ENCODE measurements at regions not wholly inside any gene's neighbourhood (a gene's known extent, or its start where the extent isn't known, plus 50 kb on each side); places are given as distances from the start of the nearest gene placed in this dataset.

DNA sequence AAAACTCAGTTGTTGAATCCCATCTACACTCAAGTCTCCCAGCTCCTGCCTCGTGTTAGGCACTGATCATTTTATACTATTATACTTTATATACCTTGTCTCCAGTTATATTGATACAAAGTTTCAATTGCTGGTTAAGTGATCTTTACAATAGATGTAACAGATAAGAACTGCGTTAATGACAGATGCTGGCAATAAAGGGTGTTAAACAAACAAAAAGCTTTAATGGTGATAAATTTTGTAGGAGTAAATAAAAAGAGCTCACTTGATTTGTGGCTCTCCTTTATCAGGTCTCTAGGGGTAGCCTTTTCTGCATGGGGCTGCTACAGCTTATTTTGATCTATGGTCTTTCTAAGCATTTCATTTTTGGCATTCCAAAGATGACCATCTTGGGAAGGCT, 106.9 kb upstream of the GAREM1 start (continued):
- TF ChIP-seq ZNF317 (CRISPR knock-in tag; IDR thresholded peaks at IDR 0.05; ENCODE audit: borderline replicate concordance, low read depth) = no peak
- TF ChIP-seq ZNF671 (CRISPR knock-in tag; IDR thresholded peaks at IDR 0.05) = no peak
- no peak for TF ChIP-seq SP1 (CRISPR knock-in tag; conservative IDR thresholded peaks at IDR 0.05)
- TF ChIP-seq TEAD1 (CRISPR knock-in tag; IDR thresholded peaks at IDR 0.05) = no peak
- TF ChIP-seq CREM (CRISPR knock-in tag; IDR thresholded peaks at IDR 0.05) = no peak
- TF ChIP-seq, protein P1, sequence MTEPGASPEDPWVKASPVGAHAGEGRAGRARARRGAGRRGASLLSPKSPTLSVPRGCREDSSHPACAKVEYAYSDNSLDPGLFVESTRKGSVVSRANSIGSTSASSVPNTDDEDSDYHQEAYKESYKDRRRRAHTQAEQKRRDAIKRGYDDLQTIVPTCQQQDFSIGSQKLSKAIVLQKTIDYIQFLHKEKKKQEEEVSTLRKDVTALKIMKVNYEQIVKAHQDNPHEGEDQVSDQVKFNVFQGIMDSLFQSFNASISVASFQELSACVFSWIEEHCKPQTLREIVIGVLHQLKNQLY (CRISPR knock-in tag; IDR thresholded peaks at IDR 0.05) = no peak

DNA sequence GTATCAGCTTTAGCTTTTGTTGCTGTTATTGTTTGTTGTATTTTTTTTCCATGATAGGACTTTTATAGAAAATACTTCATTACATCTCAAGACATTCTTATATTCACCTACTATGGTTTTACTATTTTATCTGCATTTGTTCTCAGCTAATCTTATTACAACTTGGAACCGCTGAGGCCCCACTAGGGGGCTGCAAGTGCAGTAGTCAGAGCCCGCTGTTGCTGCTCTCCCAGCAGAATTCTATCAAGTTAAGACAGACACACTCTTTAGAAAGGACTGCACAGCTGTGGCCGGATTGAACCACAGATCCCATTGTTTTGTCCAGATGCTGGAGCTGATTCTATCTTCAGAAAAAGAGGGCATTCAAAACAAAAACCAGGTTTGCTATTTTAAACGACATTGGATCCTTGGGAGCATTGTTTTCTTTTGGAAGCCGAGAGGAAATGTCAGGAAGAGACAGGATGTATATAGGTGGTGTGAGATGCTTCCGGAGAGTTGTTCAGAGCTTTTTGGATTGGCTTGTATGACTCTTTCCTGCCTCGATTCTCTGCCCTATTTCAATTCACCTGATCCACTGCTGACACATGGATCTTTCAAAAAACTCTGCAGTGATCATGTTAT, 105.7 kb upstream of the GAREM1 start:
- no peaks in the 10 kb centered on the region; the same call in 1 of the 2 replicates for H3K27me3 Mint-ChIP-seq (ENCODE audit: low read depth)
- DNase-seq (ENCODE audit: low spot score) (peak; percentile 40), ATAC-seq (peak; percentile 91)
- no peak overlapping the region for H3K27ac Mint-ChIP-seq
- TF ChIP-seq MYBL2 (CRISPR knock-in tag; IDR thresholded peaks at IDR 0.05) (no peak), JAZF1 (CRISPR knock-in tag; IDR thresholded peaks at IDR 0.05) (no peak), ZNF416 (CRISPR knock-in tag; IDR thresholded peaks at IDR 0.05) (no peak), ZNF423 (CRISPR knock-in tag; IDR thresholded peaks at IDR 0.05) (no peak), CBFB (CRISPR knock-in tag; IDR thresholded peaks at IDR 0.05; ENCODE audit: low read depth) (no peak), TEAD4 (CRISPR knock-in tag; IDR thresholded peaks at IDR 0.05) (no peak), SMAD3 (CRISPR knock-in tag; IDR thresholded peaks at IDR 0.05; ENCODE audit: borderline replicate concordance) (no peak), MXD4 (CRISPR knock-in tag; IDR thresholded peaks at IDR 0.05; ENCODE audit: borderline replicate concordance) (no peak)
- TF ChIP-seq, protein P2, sequence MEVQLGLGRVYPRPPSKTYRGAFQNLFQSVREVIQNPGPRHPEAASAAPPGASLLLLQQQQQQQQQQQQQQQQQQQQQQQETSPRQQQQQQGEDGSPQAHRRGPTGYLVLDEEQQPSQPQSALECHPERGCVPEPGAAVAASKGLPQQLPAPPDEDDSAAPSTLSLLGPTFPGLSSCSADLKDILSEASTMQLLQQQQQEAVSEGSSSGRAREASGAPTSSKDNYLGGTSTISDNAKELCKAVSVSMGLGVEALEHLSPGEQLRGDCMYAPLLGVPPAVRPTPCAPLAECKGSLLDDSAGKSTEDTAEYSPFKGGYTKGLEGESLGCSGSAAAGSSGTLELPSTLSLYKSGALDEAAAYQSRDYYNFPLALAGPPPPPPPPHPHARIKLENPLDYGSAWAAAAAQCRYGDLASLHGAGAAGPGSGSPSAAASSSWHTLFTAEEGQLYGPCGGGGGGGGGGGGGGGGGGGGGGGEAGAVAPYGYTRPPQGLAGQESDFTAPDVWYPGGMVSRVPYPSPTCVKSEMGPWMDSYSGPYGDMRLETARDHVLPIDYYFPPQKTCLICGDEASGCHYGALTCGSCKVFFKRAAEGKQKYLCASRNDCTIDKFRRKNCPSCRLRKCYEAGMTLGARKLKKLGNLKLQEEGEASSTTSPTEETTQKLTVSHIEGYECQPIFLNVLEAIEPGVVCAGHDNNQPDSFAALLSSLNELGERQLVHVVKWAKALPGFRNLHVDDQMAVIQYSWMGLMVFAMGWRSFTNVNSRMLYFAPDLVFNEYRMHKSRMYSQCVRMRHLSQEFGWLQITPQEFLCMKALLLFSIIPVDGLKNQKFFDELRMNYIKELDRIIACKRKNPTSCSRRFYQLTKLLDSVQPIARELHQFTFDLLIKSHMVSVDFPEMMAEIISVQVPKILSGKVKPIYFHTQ (CRISPR knock-in tag; IDR thresholded peaks at IDR 0.05) = no peak
- TF ChIP-seq, protein P3, sequence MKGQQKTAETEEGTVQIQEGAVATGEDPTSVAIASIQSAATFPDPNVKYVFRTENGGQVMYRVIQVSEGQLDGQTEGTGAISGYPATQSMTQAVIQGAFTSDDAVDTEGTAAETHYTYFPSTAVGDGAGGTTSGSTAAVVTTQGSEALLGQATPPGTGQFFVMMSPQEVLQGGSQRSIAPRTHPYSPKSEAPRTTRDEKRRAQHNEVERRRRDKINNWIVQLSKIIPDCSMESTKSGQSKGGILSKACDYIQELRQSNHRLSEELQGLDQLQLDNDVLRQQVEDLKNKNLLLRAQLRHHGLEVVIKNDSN (CRISPR knock-in tag; IDR thresholded peaks at IDR 0.05) = no peak
- TF ChIP-seq, protein P4, sequence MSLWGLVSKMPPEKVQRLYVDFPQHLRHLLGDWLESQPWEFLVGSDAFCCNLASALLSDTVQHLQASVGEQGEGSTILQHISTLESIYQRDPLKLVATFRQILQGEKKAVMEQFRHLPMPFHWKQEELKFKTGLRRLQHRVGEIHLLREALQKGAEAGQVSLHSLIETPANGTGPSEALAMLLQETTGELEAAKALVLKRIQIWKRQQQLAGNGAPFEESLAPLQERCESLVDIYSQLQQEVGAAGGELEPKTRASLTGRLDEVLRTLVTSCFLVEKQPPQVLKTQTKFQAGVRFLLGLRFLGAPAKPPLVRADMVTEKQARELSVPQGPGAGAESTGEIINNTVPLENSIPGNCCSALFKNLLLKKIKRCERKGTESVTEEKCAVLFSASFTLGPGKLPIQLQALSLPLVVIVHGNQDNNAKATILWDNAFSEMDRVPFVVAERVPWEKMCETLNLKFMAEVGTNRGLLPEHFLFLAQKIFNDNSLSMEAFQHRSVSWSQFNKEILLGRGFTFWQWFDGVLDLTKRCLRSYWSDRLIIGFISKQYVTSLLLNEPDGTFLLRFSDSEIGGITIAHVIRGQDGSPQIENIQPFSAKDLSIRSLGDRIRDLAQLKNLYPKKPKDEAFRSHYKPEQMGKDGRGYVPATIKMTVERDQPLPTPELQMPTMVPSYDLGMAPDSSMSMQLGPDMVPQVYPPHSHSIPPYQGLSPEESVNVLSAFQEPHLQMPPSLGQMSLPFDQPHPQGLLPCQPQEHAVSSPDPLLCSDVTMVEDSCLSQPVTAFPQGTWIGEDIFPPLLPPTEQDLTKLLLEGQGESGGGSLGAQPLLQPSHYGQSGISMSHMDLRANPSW (CRISPR knock-in tag; conservative IDR thresholded peaks at IDR 0.05; ENCODE audit: low read depth) = no peak
- TF ChIP-seq, protein P5, sequence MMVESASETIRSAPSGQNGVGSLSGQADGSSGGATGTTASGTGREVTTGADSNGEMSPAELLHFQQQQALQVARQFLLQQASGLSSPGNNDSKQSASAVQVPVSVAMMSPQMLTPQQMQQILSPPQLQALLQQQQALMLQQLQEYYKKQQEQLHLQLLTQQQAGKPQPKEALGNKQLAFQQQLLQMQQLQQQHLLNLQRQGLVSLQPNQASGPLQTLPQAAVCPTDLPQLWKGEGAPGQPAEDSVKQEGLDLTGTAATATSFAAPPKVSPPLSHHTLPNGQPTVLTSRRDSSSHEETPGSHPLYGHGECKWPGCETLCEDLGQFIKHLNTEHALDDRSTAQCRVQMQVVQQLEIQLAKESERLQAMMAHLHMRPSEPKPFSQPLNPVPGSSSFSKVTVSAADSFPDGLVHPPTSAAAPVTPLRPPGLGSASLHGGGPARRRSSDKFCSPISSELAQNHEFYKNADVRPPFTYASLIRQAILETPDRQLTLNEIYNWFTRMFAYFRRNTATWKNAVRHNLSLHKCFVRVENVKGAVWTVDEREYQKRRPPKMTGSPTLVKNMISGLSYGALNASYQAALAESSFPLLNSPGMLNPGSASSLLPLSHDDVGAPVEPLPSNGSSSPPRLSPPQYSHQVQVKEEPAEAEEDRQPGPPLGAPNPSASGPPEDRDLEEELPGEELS (CRISPR knock-in tag; IDR thresholded peaks at IDR 0.05) = no peak
- TF ChIP-seq, protein P1 (CRISPR knock-in tag; IDR thresholded peaks at IDR 0.05) = no peak
- TF ChIP-seq, protein P6, sequence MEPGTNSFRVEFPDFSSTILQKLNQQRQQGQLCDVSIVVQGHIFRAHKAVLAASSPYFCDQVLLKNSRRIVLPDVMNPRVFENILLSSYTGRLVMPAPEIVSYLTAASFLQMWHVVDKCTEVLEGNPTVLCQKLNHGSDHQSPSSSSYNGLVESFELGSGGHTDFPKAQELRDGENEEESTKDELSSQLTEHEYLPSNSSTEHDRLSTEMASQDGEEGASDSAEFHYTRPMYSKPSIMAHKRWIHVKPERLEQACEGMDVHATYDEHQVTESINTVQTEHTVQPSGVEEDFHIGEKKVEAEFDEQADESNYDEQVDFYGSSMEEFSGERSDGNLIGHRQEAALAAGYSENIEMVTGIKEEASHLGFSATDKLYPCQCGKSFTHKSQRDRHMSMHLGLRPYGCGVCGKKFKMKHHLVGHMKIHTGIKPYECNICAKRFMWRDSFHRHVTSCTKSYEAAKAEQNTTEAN (CRISPR knock-in tag; IDR thresholded peaks at IDR 0.05) = no peak
- TF ChIP-seq, protein P7, sequence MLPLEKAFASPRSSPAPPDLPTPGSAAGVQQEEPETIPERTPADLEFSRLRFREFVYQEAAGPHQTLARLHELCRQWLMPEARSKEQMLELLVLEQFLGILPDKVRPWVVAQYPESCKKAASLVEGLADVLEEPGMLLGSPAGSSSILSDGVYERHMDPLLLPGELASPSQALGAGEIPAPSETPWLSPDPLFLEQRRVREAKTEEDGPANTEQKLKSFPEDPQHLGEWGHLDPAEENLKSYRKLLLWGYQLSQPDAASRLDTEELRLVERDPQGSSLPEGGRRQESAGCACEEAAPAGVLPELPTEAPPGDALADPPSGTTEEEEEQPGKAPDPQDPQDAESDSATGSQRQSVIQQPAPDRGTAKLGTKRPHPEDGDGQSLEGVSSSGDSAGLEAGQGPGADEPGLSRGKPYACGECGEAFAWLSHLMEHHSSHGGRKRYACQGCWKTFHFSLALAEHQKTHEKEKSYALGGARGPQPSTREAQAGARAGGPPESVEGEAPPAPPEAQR (CRISPR knock-in tag; IDR thresholded peaks at IDR 0.05) = no peak
- TF ChIP-seq, protein P8, sequence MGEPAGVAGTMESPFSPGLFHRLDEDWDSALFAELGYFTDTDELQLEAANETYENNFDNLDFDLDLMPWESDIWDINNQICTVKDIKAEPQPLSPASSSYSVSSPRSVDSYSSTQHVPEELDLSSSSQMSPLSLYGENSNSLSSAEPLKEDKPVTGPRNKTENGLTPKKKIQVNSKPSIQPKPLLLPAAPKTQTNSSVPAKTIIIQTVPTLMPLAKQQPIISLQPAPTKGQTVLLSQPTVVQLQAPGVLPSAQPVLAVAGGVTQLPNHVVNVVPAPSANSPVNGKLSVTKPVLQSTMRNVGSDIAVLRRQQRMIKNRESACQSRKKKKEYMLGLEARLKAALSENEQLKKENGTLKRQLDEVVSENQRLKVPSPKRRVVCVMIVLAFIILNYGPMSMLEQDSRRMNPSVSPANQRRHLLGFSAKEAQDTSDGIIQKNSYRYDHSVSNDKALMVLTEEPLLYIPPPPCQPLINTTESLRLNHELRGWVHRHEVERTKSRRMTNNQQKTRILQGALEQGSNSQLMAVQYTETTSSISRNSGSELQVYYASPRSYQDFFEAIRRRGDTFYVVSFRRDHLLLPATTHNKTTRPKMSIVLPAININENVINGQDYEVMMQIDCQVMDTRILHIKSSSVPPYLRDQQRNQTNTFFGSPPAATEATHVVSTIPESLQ (CRISPR knock-in tag; IDR thresholded peaks at IDR 0.05) = no peak
- ChIA-PET POLR2A (no interaction called here), CTCF (interaction anchor here (0.7 to 2.1 kb wide), 10 partner anchors 10 to 419 kb away, joined by 3 to 13 read pairs (median 4); partner anchors contain the start of gene GAREM1)
- no peaks in the 10 kb centered on the region for H3K4me1 Mint-ChIP-seq
- H3K36me3 Mint-ChIP-seq = no peaks in the 10 kb centered on the region; the same call in 1 of the 2 replicates
- H3K9me3 Mint-ChIP-seq = peaks cover 12% of the 10 kb centered on the region
- H3K4me3 Mint-ChIP-seq = no peak overlapping the region

All from WTC11 (cell line).